Nephron (organoid): ENCODE measurements at regions not wholly inside any gene's neighbourhood (a gene's known extent, or its start where the extent isn't known, plus 50 kb on each side); places are given as distances from the start of the nearest gene placed in this dataset.

Experiments
- H3K27ac Mint-ChIP-seq, 3 experiments: 2 replicates each; pipeline ENCODE4 v1.8.0; 2020; ENCODE audit warnings: mixed read lengths in 3 of 3, mild to moderate bottlenecking in 2 of 3, moderate library complexity in 1 of 3
- H3K27me3 Mint-ChIP-seq: 2 replicates; pipeline ENCODE4 v1.8.0; 2021; ENCODE audit warnings: low read depth, mild to moderate bottlenecking, moderate library complexity, mixed read lengths
- H3K36me3 Mint-ChIP-seq: 2 replicates; pipeline ENCODE4 v1.8.0; 2020; ENCODE audit warnings: low read depth, mixed read lengths
- H3K4me1 Mint-ChIP-seq: 2 replicates; pipeline ENCODE4 v1.8.0; 2020; ENCODE audit warnings: mixed read lengths
- H3K4me3 Mint-ChIP-seq, 3 experiments: 2 replicates each; pipeline ENCODE4 v1.8.0; 2020; ENCODE audit warnings: mild to moderate bottlenecking in 3 of 3, mixed read lengths in 3 of 3, moderate library complexity in 2 of 3
- H3K9me3 Mint-ChIP-seq: 2 replicates; pipeline ENCODE4 v1.8.0; 2020; ENCODE audit warnings: mixed read lengths
- TF ChIP-seq, protein P1 (sequence below), 3 experiments: fragments of 200-600 bp; sonication (generic); IDR thresholded peaks; one replicate each; pipeline ENCODE4 v1.5.0; 2021; ENCODE audit warnings: antibody characterized with exemption in 3 of 3; ENCODE audit not compliant: unreplicated experiment in 3 of 3

DNA sequence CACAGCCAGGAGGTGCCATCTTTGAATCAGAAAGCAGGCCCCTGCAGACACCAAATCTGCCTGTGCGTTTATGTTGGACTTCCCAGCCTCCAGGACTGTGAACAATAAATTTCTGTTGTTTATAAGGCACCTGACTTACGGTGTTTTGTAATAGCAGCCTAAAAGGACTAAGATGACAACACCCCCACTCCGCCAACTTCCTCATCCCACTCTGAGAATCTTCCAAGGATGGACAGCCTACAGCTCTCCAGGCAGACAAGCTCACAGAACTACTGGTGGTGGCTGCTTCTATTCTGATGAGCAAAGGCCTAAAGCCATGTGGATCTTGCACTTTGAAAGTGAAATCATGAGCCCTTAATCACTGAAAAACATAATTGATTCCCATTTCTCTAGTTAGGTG lies 449.2 kb downstream of the TSHZ3 start:
- Mint-ChIP-seq H3K27me3 (peaks cover 21% of the 10 kb centered on the region), H3K36me3 (no peaks in the 10 kb centered on the region), H3K9me3 (no peaks in the 10 kb centered on the region), H3K4me1 (peaks cover 33% of the 10 kb centered on the region), H3K4me3 (no peak overlapping the region), H3K27ac (no peak overlapping the region)
- TF ChIP-seq, protein P1, sequence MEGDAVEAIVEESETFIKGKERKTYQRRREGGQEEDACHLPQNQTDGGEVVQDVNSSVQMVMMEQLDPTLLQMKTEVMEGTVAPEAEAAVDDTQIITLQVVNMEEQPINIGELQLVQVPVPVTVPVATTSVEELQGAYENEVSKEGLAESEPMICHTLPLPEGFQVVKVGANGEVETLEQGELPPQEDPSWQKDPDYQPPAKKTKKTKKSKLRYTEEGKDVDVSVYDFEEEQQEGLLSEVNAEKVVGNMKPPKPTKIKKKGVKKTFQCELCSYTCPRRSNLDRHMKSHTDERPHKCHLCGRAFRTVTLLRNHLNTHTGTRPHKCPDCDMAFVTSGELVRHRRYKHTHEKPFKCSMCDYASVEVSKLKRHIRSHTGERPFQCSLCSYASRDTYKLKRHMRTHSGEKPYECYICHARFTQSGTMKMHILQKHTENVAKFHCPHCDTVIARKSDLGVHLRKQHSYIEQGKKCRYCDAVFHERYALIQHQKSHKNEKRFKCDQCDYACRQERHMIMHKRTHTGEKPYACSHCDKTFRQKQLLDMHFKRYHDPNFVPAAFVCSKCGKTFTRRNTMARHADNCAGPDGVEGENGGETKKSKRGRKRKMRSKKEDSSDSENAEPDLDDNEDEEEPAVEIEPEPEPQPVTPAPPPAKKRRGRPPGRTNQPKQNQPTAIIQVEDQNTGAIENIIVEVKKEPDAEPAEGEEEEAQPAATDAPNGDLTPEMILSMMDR (IDR thresholded peaks at IDR 0.05; ENCODE audit: unreplicated experiment in 3 of 3) = no peak

DNA sequence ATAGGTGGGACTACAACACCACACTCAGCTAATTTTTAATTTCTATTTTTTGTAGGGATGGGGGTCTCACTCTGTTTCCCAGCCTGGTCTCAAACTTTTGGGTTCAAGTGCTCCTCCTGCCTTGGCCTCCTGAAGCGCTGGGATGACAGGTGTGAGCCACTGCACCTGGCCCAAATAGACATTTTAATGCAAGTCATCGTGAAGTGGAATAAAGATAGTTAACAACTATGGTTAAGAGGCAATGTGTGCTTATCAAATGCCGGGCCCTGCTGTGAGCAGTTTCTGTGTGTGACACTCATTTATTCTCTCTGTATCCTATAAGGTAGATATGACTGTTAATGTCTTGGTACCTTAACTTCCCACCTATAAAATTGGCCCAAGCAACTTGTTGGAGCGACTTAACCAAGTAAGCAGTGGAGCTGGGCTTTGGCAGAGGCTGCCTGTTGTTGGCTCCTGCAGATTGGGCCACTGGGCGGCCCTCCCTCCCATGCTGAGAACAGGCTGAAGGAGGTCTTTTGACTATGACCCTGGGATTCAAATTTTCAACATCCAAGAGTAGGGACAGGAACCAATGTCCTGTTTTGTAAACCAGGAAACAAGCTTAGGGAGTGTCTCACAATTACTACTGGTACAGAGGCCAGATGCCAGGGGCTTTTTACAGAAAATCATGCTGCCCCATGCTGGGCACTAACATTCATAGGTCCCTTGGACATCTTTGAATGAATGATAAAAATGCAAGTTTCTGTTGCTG lies 450.7 kb downstream of the TSHZ3 start:
- Mint-ChIP-seq H3K4me3 (no peak overlapping the region), H3K27ac (peak overlapping the region in 2 of 3 experiments; percentile 63 to 64), H3K27me3 (peaks cover 20% of the 10 kb centered on the region), H3K36me3 (no peaks in the 10 kb centered on the region), H3K9me3 (no peaks in the 10 kb centered on the region), H3K4me1 (peaks cover 37% of the 10 kb centered on the region)
- TF ChIP-seq, protein P1 (IDR thresholded peaks at IDR 0.05; ENCODE audit: unreplicated experiment in 3 of 3) = no peak

DNA sequence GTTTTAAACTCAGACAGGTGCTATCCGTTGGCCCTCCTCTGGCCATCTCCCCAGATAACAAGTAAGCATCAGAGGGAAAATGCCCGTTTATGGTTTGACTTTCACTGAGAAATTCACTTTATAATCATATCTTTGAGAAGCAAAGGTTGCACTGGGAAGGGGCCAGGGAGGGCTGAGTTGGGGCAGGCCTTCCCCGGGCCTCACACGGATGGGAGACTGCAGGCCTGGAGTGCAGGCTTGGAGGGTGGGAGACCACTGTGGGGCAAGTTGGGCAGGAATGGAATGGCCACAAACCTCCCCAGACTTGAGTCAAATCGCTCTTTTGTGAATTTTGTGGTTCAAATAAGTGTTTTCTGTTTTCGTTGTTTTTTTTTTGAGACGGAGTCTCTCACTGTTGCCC lies 451.7 kb downstream of the TSHZ3 start:
- H3K4me1 Mint-ChIP-seq = peaks cover 35% of the 10 kb centered on the region
- peaks cover 20% of the 10 kb centered on the region for H3K27me3 Mint-ChIP-seq
- H3K36me3 Mint-ChIP-seq = no peaks in the 10 kb centered on the region
- TF ChIP-seq, protein P1 (IDR thresholded peaks at IDR 0.05; ENCODE audit: unreplicated experiment in 3 of 3) = no peak
- no peaks in the 10 kb centered on the region for H3K9me3 Mint-ChIP-seq
- H3K27ac Mint-ChIP-seq = peak overlapping the region in 1 of 3 experiments; percentile 64
- H3K4me3 Mint-ChIP-seq = no peak overlapping the region

DNA sequence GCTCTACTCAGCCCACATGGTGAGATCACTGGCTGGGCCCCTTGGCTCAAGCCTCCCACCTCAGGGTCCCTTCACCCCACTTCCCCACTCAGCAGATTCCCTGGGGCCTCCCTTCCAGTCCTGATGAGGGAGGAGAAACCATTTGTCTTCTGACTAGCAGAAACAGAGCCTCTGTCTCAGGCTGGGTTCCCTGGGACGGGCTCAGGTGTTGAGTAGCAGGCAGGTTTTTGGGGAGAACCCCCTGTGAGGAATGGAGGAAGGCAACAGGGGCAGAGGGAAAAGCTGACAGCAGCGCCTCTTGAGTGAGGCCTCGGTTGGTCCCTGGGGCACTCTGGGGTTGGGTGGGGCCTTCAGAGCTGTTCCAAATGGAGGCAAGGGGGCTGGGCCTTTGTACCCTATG lies 452.2 kb downstream of the TSHZ3 start:
- TF ChIP-seq, protein P1 (IDR thresholded peaks at IDR 0.05; ENCODE audit: unreplicated experiment in 3 of 3) = no peak
- no peak overlapping the region for H3K4me3 Mint-ChIP-seq
- peak overlapping the region; percentile 77 to 91 (median 89) for H3K27ac Mint-ChIP-seq
- H3K27me3 Mint-ChIP-seq = peaks cover 15% of the 10 kb centered on the region
- peaks cover 35% of the 10 kb centered on the region for H3K4me1 Mint-ChIP-seq
- no peaks in the 10 kb centered on the region for H3K36me3 Mint-ChIP-seq
- no peaks in the 10 kb centered on the region for H3K9me3 Mint-ChIP-seq

DNA sequence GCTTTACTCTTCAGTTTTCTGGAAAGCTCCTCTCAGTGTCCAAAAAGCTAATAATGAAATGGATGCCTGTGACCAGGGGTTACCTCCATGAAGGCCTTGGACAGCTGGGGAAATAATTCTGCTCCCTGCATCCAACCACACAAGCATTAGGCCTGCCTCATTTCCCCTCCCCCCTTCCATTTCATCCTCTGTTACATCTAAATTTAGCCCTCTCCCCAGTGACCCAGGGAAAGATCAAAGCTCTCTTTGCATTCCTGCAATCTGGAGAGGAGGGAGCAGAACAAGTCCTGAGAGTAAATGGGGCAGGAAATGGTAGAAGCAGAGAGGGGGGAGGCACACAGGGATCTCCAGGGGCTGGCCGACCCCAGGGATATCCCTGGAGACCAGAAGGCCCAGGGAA lies 452.7 kb downstream of the TSHZ3 start:
- H3K27ac Mint-ChIP-seq = peak overlapping the region; percentile 77 to 91 (median 89)
- TF ChIP-seq, protein P1 (IDR thresholded peaks at IDR 0.05; ENCODE audit: unreplicated experiment in 3 of 3) = no peak
- H3K4me1 Mint-ChIP-seq = peaks cover 35% of the 10 kb centered on the region
- peaks cover 13% of the 10 kb centered on the region for H3K27me3 Mint-ChIP-seq
- no peak overlapping the region for H3K4me3 Mint-ChIP-seq
- no peaks in the 10 kb centered on the region for H3K9me3 Mint-ChIP-seq
- no peaks in the 10 kb centered on the region for H3K36me3 Mint-ChIP-seq

DNA sequence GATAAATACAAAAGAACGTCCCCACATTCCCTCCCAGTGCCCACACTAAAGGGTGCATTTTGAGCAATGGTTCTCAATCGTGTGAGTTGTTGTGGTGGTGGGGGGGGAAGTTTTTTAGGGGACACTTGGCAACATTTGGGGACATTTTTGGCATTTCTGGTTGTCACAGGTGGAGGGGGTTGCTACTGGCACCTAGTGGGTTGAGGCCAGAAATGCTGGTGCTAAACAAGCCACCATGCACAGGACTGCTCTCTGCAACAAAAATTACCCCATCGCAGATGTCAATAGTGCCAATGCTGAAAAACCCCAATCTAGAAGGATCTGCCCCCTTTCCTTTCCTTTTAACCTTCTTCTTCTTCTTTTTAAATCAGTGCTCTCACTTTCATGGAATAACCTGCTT lies 453.3 kb downstream of the TSHZ3 start:
- H3K4me3 Mint-ChIP-seq = no peak overlapping the region
- TF ChIP-seq, protein P1 (IDR thresholded peaks at IDR 0.05; ENCODE audit: unreplicated experiment in 3 of 3) = peak in 1 of 3 experiments; percentile 9
- peak overlapping the region; percentile 77 to 91 (median 89) for H3K27ac Mint-ChIP-seq
- no peaks in the 10 kb centered on the region for H3K9me3 Mint-ChIP-seq
- H3K4me1 Mint-ChIP-seq = peaks cover 35% of the 10 kb centered on the region
- H3K27me3 Mint-ChIP-seq = peaks cover 13% of the 10 kb centered on the region
- no peaks in the 10 kb centered on the region for H3K36me3 Mint-ChIP-seq
